LHCN-M2 (cell line): ENCODE measurements at regions not wholly inside any gene's neighbourhood (a gene's known extent, or its start where the extent isn't known, plus 50 kb on each side); places are given as distances from the start of the nearest gene placed in this dataset.
A peak's percentile ranks its signal among the peaks of the same experiment; 100 is the strongest.
"Not testable (repeated sequence)": the region's sequence is repeated elsewhere in the genome, so short reads cannot be mapped to it uniquely, and the experiment has no call there.

Source experiments
- DNase-seq: peaks from one replicate; pipeline ENCODE4 v3.0.0-alpha.2; 2012; ENCODE audit warnings: low read depth

GRCh38 chr12:125772403-125772802 lies 707.2 kb downstream of the AACS start:
- DNase-seq: no peak

GRCh38 chr12:125773033-125773640 lies 707.9 kb downstream of the AACS start:
- DNase-seq: peak; percentile 8

GRCh38 chr12:125775507-125775906 lies 710.3 kb downstream of the AACS start:
- no peak for DNase-seq

DNA sequence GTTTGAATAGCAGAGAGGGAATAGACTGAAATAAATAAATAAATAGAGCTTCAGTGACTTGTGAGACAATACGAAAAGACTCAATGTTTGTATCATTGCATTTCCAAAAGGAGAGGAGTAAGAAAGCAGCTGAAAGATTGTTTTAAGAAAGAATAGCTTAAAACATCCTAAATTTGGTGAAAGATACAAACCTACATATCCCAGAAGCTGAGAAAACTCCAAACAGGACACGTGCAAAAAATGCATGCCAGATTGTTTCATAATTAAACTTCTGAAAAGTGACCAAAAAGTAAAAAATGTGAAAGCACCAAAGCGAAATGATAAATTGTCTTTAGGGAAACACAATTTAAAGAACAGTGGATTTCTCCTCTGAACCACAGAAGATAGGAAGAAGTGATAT lies 711.0 kb downstream of the AACS start:
- DNase-seq: no peak

GRCh38 chr12:125786143-125786542 lies 720.9 kb downstream of the AACS start:
- no peak for DNase-seq

DNA sequence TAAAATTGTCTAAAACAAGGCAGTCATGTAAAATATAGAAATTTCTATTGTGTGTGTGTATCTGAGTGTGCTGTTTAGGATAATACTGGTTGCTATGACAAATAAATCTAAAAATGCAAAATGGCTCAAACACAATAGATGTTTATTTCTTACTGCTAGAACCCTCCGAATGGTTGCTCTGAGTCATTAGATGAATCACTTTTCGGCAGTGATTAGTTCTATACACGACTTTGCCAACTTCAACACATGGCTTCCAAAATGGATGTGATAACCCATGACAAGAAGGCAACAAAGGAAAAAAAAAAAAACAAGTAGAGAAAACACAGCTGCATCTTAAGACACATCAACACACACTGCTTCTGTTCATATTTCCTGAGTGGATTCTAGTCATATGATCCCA lies 729.2 kb downstream of the AACS start:
- DNase-seq: peak; percentile 41

DNA sequence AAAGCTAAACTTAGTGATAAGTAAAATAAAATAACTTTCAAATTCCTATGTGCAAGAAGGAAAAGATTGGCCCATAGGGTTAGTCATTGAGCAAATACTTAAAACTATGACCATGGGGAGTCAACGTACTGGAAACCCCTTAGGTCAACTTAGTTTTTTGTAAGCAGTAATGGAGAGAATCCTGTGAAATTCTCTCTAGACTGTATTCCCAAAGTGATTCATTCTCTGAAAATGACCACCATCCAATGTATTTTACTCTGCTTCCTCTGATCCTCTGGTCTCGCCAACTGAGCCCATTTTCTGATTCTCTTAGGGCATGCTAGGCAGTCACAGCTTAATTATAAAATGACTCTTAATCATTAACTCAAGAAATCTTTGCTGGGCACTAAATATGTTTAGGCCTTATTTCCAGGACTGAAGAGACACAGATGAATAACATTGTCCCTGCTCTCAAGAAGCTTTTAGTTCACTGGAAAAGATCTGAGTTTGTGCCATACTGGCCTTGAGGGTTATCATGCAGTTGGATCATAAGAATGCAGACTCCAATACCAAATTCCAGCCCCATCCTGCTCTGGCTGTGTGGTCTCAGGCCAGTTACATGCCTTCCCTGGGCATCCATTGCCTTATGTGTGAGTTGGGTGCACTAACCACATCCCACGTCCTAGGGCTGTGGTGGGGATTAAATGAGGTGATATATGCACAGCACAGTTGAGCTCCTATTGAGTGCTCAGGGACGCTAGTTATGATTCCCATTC lies 732.4 kb downstream of the AACS start:
- peak; percentile 8 for DNase-seq

GRCh38 chr12:125804660-125805059 lies 739.4 kb downstream of the AACS start:
- DNase-seq: no peak

- no peak for DNase-seq
Observed at GRCh38 chr12:125824276-125824675, 759.0 kb downstream of the AACS start.

DNA sequence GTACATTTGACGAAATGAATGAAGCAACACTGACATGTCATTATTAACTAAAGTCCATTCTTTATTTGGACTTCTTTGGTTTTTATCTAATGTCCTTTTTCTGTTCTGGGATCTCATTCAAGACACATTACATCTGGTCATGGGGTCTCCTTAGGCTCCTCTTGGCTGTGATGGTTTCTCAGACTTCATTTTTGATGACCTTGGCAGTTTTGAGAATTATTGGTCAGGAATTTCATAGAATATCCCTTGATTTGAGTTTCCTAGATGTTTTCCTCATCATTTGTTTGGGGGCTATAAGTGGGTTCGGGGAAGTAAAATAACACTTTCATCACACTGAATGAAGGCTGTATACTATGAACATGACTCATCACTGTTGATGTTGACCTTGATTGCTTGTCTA lies 770.6 kb downstream of the AACS start:
- DNase-seq: no peak

GRCh38 chr12:125836647-125837046 lies 771.4 kb downstream of the AACS start:
- DNase-seq: no peak

- DNase-seq: no peak
Observed at GRCh38 chr12:125841332-125841731, 776.1 kb downstream of the AACS start.

GRCh38 chr12:125852116-125852515 lies 786.9 kb downstream of the AACS start:
- DNase-seq: peak; percentile 83

GRCh38 chr12:125852679-125853078 lies 787.4 kb downstream of the AACS start:
- no peak for DNase-seq

DNA sequence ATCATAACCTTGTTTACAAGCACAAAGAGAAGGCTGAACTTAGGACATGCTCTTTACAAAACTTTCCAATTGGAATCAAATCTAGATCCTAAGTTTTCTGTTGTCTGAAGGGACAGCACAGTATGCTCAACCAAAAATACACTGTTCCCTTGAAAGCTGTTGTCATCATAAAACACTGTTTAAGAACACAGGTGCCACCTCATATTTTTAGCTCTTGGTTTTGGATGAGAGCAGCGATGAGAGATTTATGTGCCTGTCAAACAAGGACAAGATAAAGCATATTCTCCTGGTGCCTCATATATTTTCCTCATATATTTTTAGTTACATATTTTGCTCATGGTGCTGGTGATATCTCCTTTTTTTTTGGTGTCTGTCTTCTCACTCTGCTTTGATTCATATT lies 788.4 kb downstream of the AACS start:
- no peak for DNase-seq

GRCh38 chr12:125856366-125856765 lies 791.1 kb downstream of the AACS start:
- DNase-seq: no peak

DNA sequence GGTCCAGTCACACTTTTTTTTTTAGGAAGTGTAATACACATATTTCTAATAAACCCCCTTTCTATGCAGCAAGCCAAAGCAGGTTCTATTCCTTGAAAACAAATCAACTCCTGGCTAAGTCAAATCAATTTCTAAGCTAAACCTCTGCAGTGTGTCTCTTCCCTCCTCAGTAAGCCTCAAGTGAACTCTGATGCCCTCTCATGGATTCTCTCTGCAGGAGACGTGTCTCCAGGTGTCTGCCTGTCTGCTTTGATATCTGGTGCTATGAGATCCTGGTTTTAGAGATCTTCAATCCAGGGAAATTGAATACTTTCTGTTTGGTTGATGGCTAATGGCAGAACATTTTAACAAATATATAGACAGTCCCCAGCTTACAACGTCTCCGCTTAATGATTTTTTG lies 791.7 kb downstream of the AACS start:
- no peak for DNase-seq

DNA sequence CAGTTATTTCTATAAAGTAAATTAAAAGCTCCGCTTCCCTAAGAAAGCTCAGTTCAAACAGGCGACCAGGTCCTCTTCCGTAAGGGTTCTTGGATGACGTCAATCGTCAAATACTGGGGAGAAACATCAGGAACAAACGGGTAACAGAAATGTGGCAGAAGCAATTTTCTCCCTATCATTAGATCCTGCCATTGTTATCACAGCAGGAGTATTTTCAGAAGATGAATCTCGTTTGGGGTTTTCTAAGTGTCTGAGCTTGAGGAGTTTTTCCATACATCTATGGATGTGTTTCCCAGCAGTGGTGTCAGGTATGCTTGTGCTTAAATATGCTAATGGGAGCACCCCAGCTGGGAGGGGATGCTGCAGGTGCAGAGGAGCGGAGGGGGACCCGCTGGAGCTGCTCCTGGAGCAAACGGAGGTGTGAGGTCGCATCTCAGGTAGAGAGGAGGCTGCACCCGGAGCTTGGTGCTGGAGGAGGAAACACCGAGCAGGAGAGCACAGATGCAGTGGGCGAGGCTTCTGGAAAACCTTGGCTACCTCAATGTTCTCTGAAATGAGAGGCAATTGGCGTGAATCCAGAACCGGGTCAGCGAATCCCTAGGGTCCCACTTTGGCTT lies 795.5 kb downstream of the AACS start:
- no peak for DNase-seq

- no peak for DNase-seq
Observed at GRCh38 chr12:125861299-125862281, 796.4 kb downstream of the AACS start.

- not testable (repeated sequence) for DNase-seq
Observed at GRCh38 chr12:125865236-125865635, 800.0 kb downstream of the AACS start.

GRCh38 chr12:125871811-125872594 lies 806.8 kb downstream of the AACS start:
- no peak for DNase-seq
